Suprapubic skin (tissue), 4 donors: ENCODE measurements at regions not wholly inside any gene's neighbourhood (a gene's known extent, or its start where the extent isn't known, plus 50 kb on each side); places are given as distances from the start of the nearest gene placed in this dataset.

Experiments used
- EP300 ChIP-seq: sonication (generic); formaldehyde crosslinking; IDR thresholded peaks from one replicate; pipeline ENCODE4 v1.6.1; 2017; ENCODE audit warnings: antibody characterized with exemption
- POLR2A ChIP-seq, 2 donors: fragments of 450-650 bp; IDR thresholded peaks; one replicate each; pipeline ENCODE4 v1.6.1; 2017; ENCODE audit warnings: antibody characterized with exemption in 2 of 2, mild to moderate bottlenecking in 2 of 2, moderate library complexity in 2 of 2
- POLR2AphosphoS5 ChIP-seq, 3 donors: sonication (generic); formaldehyde crosslinking; IDR thresholded peaks; one replicate each; pipeline ENCODE4 v1.6.1; 2017; ENCODE audit warnings: antibody characterized with exemption in 3 of 3
- TF ChIP-seq, protein P1 (sequence below), 2 donors: fragments of 200-600 bp in 1 of 2; fragments of 450-650 bp in 1 of 2; sonication (generic) in 1 of 2; IDR thresholded peaks; one replicate each; pipeline ENCODE4 v1.5.1; 2016 to 2019; ENCODE audit warnings: antibody characterized with exemption in 2 of 2, mild to moderate bottlenecking in 1 of 2, moderate library complexity in 1 of 2

DNA sequence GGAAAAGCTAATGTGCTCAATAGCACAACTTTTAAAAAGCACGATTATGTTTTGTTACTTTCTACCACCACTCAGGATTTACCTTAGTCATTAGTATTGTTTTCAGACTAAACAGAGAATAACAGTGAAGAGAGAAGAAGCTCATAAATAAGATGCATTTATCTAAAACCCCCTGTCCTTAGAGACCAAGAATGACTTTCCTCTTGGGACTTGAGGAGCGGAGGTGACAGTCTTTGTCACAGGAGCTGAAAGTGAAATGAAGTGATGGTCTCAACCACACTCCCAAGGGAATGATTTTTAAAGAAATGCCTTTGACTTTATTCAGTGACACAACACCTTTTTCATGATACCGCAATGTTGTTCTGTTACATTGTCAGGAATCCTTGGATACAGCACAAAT lies 190.6 kb upstream of the NBEA start:
- TF ChIP-seq POLR2A (IDR thresholded peaks at IDR 0.05) (no peak), POLR2AphosphoS5 (IDR thresholded peaks at IDR 0.05) (no peak), EP300 (no peak)
- TF ChIP-seq, protein P1, sequence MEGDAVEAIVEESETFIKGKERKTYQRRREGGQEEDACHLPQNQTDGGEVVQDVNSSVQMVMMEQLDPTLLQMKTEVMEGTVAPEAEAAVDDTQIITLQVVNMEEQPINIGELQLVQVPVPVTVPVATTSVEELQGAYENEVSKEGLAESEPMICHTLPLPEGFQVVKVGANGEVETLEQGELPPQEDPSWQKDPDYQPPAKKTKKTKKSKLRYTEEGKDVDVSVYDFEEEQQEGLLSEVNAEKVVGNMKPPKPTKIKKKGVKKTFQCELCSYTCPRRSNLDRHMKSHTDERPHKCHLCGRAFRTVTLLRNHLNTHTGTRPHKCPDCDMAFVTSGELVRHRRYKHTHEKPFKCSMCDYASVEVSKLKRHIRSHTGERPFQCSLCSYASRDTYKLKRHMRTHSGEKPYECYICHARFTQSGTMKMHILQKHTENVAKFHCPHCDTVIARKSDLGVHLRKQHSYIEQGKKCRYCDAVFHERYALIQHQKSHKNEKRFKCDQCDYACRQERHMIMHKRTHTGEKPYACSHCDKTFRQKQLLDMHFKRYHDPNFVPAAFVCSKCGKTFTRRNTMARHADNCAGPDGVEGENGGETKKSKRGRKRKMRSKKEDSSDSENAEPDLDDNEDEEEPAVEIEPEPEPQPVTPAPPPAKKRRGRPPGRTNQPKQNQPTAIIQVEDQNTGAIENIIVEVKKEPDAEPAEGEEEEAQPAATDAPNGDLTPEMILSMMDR (IDR thresholded peaks at IDR 0.05) = no peak
